ENCODE measurements at regions not wholly inside any gene's neighbourhood (a gene's known extent, or its start where the extent isn't known, plus 50 kb on each side); places are given as distances from the start of the nearest gene placed in this dataset.

DNA sequence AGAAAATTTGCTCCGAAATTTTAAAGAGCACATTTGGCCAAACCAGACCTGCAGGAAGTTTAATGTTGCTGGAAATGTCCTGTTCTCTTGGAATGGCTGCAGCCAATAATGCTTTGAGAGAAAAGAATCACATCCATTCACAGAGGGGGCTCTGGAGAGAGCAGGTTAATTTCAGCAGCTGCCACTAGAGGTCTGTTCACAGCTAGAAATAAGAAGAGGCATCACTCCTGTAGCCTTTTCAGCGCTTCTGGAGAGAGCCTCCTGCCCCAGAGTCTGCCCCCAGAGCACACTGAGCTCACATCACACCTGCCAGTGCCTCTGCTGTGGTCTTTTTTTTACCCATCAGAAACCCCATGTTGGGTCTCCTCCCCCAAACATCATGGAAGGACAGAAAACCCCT lies 124.8 kb upstream of the RAD23B start:
- Histone ChIP-seq H3K4me3 (no peak overlapping the region), H3K27ac (no peak overlapping the region)
- TF ChIP-seq, protein P1, sequence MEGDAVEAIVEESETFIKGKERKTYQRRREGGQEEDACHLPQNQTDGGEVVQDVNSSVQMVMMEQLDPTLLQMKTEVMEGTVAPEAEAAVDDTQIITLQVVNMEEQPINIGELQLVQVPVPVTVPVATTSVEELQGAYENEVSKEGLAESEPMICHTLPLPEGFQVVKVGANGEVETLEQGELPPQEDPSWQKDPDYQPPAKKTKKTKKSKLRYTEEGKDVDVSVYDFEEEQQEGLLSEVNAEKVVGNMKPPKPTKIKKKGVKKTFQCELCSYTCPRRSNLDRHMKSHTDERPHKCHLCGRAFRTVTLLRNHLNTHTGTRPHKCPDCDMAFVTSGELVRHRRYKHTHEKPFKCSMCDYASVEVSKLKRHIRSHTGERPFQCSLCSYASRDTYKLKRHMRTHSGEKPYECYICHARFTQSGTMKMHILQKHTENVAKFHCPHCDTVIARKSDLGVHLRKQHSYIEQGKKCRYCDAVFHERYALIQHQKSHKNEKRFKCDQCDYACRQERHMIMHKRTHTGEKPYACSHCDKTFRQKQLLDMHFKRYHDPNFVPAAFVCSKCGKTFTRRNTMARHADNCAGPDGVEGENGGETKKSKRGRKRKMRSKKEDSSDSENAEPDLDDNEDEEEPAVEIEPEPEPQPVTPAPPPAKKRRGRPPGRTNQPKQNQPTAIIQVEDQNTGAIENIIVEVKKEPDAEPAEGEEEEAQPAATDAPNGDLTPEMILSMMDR (IDR thresholded peaks at IDR 0.05) = no peak
- DNase-seq (ENCODE audit: low spot score) = no peak

DNA sequence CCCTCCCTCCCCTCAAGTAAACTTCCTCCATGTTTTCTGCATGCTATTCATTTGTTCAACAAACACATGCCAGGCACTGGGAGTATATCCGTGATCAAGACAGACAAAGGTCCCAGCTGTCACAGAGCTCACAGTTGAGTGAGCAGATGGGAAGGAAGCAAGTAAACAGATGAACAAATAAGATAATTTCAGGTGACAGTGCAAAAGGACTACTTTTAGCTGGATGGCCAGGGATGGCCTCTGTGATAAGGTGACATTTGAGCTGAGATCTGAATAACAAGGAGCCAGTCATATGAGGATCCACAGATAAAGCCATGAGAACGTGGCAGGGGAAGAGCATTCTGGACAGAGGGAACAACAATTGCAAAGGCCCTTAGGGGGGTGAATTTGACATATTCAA lies 121.7 kb upstream of the RAD23B start:
- TF ChIP-seq, protein P1 (IDR thresholded peaks at IDR 0.05) = no peak
- no peak overlapping the region for H3K27ac ChIP-seq
- H3K4me3 ChIP-seq = no peak overlapping the region
- no peak for DNase-seq (ENCODE audit: low spot score)

DNA sequence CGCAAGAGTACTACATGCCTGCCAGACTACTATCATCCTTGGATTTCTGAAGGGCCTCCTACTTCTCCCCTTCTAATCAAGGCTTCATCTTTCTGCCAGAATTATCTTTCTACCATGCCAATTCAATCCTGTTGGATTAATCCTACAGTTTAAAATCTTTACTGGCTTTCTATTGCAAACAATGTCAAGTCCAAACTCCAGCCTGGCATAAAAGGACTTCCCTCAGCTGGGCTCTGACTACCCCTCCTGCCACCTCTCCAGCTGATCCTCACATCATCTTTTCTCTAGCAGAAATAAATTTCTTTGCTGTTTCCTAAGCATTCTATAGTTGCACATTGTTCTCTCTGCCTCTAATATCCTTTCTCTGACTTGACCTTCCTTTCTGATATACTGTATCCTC lies 119.7 kb upstream of the RAD23B start:
- Histone ChIP-seq H3K4me3 (no peak overlapping the region), H3K27ac (no peak overlapping the region)
- TF ChIP-seq, protein P1 (IDR thresholded peaks at IDR 0.05) = no peak
- no peak for DNase-seq (ENCODE audit: low spot score)

DNA sequence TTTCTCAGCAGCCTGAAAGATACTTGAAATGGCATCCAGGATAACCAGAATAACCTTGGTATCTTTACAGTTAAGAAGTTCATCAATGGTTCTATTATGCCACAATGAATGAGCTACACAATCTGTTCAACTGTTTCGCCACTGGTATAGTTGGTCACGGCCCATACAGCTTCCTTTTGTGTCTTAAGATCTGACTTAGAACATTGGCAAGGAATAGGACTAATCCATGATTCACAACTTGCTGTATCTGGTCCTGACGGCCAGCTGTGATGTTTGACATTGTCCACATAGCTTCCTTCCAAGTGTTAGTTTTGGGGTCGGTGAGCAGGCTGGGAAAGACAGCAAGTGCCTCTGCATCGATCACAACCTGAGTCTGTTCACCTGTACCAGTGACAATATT lies 113.3 kb upstream of the RAD23B start:
- H3K4me3 ChIP-seq = no peak overlapping the region
- no peak overlapping the region for H3K27ac ChIP-seq
- TF ChIP-seq, protein P1 (IDR thresholded peaks at IDR 0.05) = no peak
- no peak for DNase-seq (ENCODE audit: low spot score)

DNA sequence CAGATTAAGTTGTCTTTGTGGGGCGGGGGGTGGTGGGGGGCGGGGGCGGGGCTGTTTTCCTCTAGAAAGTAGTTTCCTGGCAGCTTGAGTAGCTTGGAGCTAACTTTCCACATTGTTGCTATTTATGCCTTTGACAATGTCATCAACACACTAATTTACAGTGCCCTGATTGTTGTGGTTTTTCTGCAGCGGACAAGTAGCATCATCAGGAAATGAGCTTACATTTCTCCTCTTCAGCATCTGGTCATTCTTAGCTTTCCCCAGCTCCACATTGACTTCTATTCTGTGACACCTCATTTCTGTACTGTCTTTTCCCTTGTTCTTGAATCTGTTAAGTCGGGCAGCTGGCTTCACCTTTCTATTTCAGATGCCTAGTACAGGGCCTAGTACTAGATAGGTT lies 112.3 kb upstream of the RAD23B start:
- TF ChIP-seq, protein P1 (IDR thresholded peaks at IDR 0.05) = no peak
- Histone ChIP-seq H3K27ac (no peak overlapping the region), H3K4me3 (no peak overlapping the region)
- DNase-seq (ENCODE audit: low spot score) = no peak

DNA sequence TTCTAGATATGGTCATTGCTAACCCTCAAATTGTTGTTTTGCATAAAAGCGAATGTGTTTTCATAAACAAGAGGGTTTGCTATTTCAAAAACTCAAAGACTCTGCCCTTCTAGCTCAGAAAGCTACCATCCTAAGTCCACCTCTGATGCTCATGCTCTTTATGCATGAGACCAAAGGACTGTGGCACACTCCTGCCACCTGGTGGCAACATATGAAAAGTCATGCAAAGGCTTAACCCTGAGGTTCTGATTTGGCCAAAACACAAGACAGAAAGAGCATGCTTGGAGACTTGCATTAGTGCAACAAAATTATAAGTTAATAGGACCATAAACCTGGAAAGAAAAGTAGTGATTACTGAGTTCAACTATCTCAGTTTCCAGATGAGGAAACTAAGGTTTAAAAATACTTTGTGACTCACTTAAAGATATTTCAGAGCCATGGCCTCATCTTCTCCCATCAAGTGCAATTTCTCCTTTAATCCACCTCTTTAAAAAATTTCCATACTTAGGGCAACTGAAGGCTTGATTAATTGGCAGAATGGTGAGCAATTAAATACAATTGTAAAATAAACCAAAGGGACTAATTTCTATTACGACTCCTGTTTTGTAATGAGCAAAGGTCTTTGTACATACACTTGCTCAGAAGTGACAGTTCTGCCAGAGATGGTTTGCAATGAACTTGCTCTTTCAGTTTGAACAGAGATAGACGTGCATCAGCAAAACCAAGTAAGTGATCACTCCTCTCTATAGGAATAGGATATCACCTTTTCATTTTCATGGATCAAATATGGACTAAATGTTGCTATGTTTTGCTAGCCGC lies 110.7 kb upstream of the RAD23B start:
- TF ChIP-seq, protein P1 (IDR thresholded peaks at IDR 0.05) = peak; percentile 73
- Histone ChIP-seq H3K27ac (no peak overlapping the region), H3K4me3 (no peak overlapping the region)
- DNase-seq (ENCODE audit: low spot score) = no peak

DNA sequence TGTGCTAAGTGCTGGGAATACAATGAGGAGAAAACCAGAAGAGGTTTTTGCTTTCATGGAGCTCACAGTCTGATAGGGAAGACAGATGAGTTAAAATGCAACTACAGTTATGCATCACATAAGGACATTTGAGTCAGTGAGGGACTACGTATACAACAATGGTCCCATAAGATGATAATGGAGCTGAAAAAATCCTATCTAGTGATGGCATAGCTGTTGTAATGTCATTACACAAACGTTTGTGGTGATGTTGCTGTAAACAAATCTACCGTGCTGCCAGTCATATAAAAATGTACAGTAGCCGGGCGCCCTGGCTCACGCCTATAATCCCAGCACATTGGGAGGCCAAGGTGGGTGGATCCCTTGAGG lies 110.1 kb upstream of the RAD23B start:
- DNase-seq (ENCODE audit: low spot score) = no peak
- H3K4me3 ChIP-seq = no peak overlapping the region
- H3K27ac ChIP-seq = no peak overlapping the region
- TF ChIP-seq, protein P1 (IDR thresholded peaks at IDR 0.05) = no peak

Measured in coronary artery (tissue), 2 donors.